HEK293 (cell line): ENCODE measurements at regions not wholly inside any gene's neighbourhood (a gene's known extent, or its start where the extent isn't known, plus 50 kb on each side); places are given as distances from the start of the nearest gene placed in this dataset.

Experiments
- CTCF ChIA-PET: fragments of 350-600 bp; formaldehyde crosslinking; extraction: SDS; loops from one replicate; lab custom pipeline; 2021; ENCODE audit warnings: antibody characterized with exemption; lab: Yijun Ruan, JAX
- POLR2A ChIA-PET: fragments of 300-600 bp; formaldehyde crosslinking; extraction: SDS; loops from one replicate; lab custom pipeline; 2020; ENCODE audit warnings: antibody characterized with exemption, inconsistent platforms; lab: Yijun Ruan, JAX
- H3K27ac ChIP-seq: fragments of 200-500 bp; sonication (Bioruptor generic); 2 replicates; pipeline ENCODE4 v1.5.1; 2014; ENCODE audit warnings: low read depth, low read length, control low read depth, inconsistent platforms; ENCODE audit errors: extremely low read depth
- H3K36me3 ChIP-seq, 2 experiments: fragments of 200-500 bp in 1 of 2; sonication (Bioruptor generic) in 1 of 2; 1 replicate in 1 of 2; 2 replicates in 1 of 2; pipeline ENCODE4 v1.5.1; 2014 to 2017; ENCODE audit warnings: inconsistent platforms in 2 of 2, low read length in 2 of 2; ENCODE audit not compliant: control insufficient read depth in 2 of 2, insufficient read depth in 1 of 2
- H3K4me1 ChIP-seq: fragments of 200-500 bp; sonication (Bioruptor generic); 2 replicates; pipeline ENCODE4 v1.5.1; 2014; ENCODE audit warnings: mild to moderate bottlenecking, low read length, inconsistent platforms; ENCODE audit not compliant: control insufficient read depth, insufficient read depth
- H3K4me3 ChIP-seq: 2 replicates; pipeline ENCODE4 v1.5.1; 2011; ENCODE audit warnings: low read depth, mild to moderate bottlenecking, control low read depth, low read length, moderate library complexity
- H3K9me3 ChIP-seq: fragments of 200-500 bp; sonication (Bioruptor generic); 2 replicates; pipeline ENCODE4 v1.5.1; 2014; ENCODE audit warnings: low read depth, low read length, inconsistent platforms; ENCODE audit not compliant: control insufficient read depth, insufficient read depth
- KLF10 ChIP-seq: fragments of 450-650 bp; IDR thresholded peaks from 2 replicates; pipeline ENCODE4 v1.5.1; 2018; ENCODE audit warnings: missing biosample characterization, mild to moderate bottlenecking, missing genetic modification characterization
- KLF8 ChIP-seq: fragments of 450-650 bp; formaldehyde crosslinking; IDR thresholded peaks from 2 replicates; pipeline ENCODE4 v1.5.1; 2016; ENCODE audit warnings: missing biosample characterization, missing genetic modification characterization
- PRDM1 ChIP-seq: fragments of 450-650 bp; formaldehyde crosslinking; IDR thresholded peaks from 2 replicates; pipeline ENCODE4; 2016; ENCODE audit warnings: missing biosample characterization, missing genetic modification characterization
- SCRT1 ChIP-seq: fragments of 450-650 bp; formaldehyde crosslinking; IDR thresholded peaks from 2 replicates; pipeline ENCODE4 v1.5.1; 2016; ENCODE audit warnings: missing biosample characterization, missing genetic modification characterization, borderline replicate concordance
- ZBTB20 ChIP-seq: fragments of 450-650 bp; formaldehyde crosslinking; IDR thresholded peaks from 2 replicates; pipeline ENCODE4 v1.5.1; 2016; ENCODE audit warnings: missing biosample characterization, missing genetic modification characterization
- ZNF114 ChIP-seq: fragments of 450-650 bp; formaldehyde crosslinking; IDR thresholded peaks from 2 replicates; pipeline ENCODE4 v1.5.0; 2017; ENCODE audit warnings: missing biosample characterization, missing genetic modification characterization
- ZNF138 ChIP-seq: fragments of 450-650 bp; formaldehyde crosslinking; IDR thresholded peaks from 2 replicates; pipeline ENCODE4 v1.5.1; 2016; ENCODE audit warnings: missing biosample characterization, missing genetic modification characterization, borderline replicate concordance
- ZNF146 ChIP-seq: fragments of 450-650 bp; formaldehyde crosslinking; IDR thresholded peaks from 2 replicates; pipeline ENCODE4 v1.5.1; 2016; ENCODE audit warnings: missing biosample characterization, missing genetic modification characterization
- ZNF202 ChIP-seq: fragments of 450-650 bp; formaldehyde crosslinking; IDR thresholded peaks from 2 replicates; pipeline ENCODE4 v1.5.1; 2016; ENCODE audit warnings: missing biosample characterization, missing genetic modification characterization, borderline replicate concordance
- ZNF292 ChIP-seq: fragments of 450-650 bp; formaldehyde crosslinking; IDR thresholded peaks from 2 replicates; pipeline ENCODE4 v1.5.1; 2016; ENCODE audit warnings: low read depth, missing biosample characterization, missing genetic modification characterization, borderline replicate concordance
- ZNF37A ChIP-seq: fragments of 450-650 bp; IDR thresholded peaks from 2 replicates; pipeline ENCODE4 v1.5.1; 2018; ENCODE audit warnings: missing biosample characterization, missing genetic modification characterization
- ZNF426 ChIP-seq: fragments of 450-650 bp; formaldehyde crosslinking; IDR thresholded peaks from 2 replicates; pipeline ENCODE4 v1.5.1; 2017; ENCODE audit warnings: missing biosample characterization, missing genetic modification characterization, mild to moderate bottlenecking, inconsistent platforms, moderate library complexity
- ZNF514 ChIP-seq: fragments of 450-650 bp; formaldehyde crosslinking; IDR thresholded peaks from 2 replicates; pipeline ENCODE4 v1.5.1; 2016; ENCODE audit warnings: missing biosample characterization, missing genetic modification characterization
- ZNF530 ChIP-seq: fragments of 450-650 bp; formaldehyde crosslinking; IDR thresholded peaks from 2 replicates; pipeline ENCODE4 v1.5.1; 2016; ENCODE audit warnings: low read depth, missing biosample characterization, missing genetic modification characterization
- ZNF621 ChIP-seq: fragments of 450-650 bp; formaldehyde crosslinking; IDR thresholded peaks from 2 replicates; pipeline ENCODE4 v1.5.1; 2017; ENCODE audit warnings: missing biosample characterization, missing genetic modification characterization
- ZNF623 ChIP-seq: fragments of 450-650 bp; formaldehyde crosslinking; IDR thresholded peaks from 2 replicates; pipeline ENCODE4 v1.5.1; 2016; ENCODE audit warnings: missing biosample characterization, missing genetic modification characterization
- ZNF747 ChIP-seq: fragments of 450-650 bp; formaldehyde crosslinking; IDR thresholded peaks from 2 replicates; pipeline ENCODE4 v1.5.1; 2016; ENCODE audit warnings: missing biosample characterization, missing genetic modification characterization
- ZNF76 ChIP-seq: fragments of 450-650 bp; formaldehyde crosslinking; IDR thresholded peaks from 2 replicates; pipeline ENCODE4; 2016; ENCODE audit warnings: low read depth, missing biosample characterization, missing genetic modification characterization, borderline replicate concordance
- ZNF785 ChIP-seq: fragments of 450-650 bp; formaldehyde crosslinking; IDR thresholded peaks from 2 replicates; pipeline ENCODE4 v1.5.1; 2016; ENCODE audit warnings: missing biosample characterization, missing genetic modification characterization
- ZNF791 ChIP-seq: fragments of 450-650 bp; formaldehyde crosslinking; IDR thresholded peaks from 2 replicates; pipeline ENCODE4 v1.5.1; 2016; ENCODE audit warnings: missing biosample characterization, missing genetic modification characterization
- ZNF792 ChIP-seq: fragments of 450-650 bp; formaldehyde crosslinking; IDR thresholded peaks from 2 replicates; pipeline ENCODE4 v1.5.1; 2016; ENCODE audit warnings: missing biosample characterization, missing genetic modification characterization
- ZNF837 ChIP-seq: fragments of 450-650 bp; formaldehyde crosslinking; IDR thresholded peaks from 2 replicates; pipeline ENCODE4 v1.5.1; 2016; ENCODE audit warnings: missing biosample characterization, missing genetic modification characterization
- ZNF843 ChIP-seq: fragments of 450-650 bp; formaldehyde crosslinking; IDR thresholded peaks from 2 replicates; pipeline ENCODE4 v1.5.1; 2016; ENCODE audit warnings: missing biosample characterization, missing genetic modification characterization
- TF ChIP-seq, protein P1 (sequence below): fragments of 450-650 bp; formaldehyde crosslinking; IDR thresholded peaks from 2 replicates; pipeline ENCODE4 v1.5.1; 2017; ENCODE audit warnings: missing biosample characterization, missing genetic modification characterization
- TF ChIP-seq, protein P2 (sequence below): fragments of 450-650 bp; formaldehyde crosslinking; IDR thresholded peaks from 2 replicates; pipeline ENCODE4 v1.5.1; 2016; ENCODE audit warnings: missing biosample characterization, missing genetic modification characterization
- TF ChIP-seq, protein P3 (sequence below): fragments of 450-650 bp; formaldehyde crosslinking; IDR thresholded peaks from 2 replicates; pipeline ENCODE4 v1.5.1; 2016; ENCODE audit warnings: missing biosample characterization, missing genetic modification characterization
- TF ChIP-seq, protein P4 (sequence below): fragments of 450-650 bp; formaldehyde crosslinking; IDR thresholded peaks from 2 replicates; pipeline ENCODE4 v1.5.1; 2016; ENCODE audit warnings: missing biosample characterization, missing genetic modification characterization

DNA sequence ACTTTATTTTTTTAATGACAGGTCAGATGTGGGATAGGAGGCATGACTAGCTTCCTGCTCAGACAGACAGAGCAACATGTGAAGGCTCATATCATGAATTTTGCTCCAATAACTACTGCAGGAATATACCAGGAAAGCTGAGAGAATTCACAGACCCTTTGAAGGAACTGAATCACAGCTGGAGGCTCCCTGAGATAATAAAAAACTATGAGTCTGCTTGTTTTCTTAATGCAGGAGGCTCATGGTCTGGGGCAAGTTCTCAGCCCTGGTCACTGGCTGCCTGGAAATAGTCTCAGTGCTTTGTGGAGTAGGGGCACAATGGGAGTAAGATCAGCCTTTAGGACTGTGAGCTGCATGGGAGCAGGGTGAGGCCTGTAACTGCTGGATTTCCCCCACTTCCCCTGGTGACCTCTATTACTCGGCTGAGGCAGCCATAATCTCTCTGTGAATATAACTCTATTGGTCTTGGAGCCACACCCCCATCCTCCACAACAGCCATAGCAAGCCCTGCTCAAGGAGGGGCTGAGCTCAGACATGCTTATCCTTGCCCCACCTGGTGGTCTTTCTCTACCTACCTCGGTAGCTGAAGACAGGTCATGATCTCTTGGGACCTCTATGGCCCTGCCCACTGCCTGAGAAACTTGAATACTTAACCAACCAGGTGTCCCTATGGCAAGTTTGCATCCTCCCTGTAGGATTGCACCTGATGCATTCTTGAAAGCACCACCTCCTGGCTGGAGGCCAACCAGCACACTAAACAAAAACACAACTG is 281.6 kb upstream of the TMCO5A start (continued):
- TF ChIP-seq, protein P1, sequence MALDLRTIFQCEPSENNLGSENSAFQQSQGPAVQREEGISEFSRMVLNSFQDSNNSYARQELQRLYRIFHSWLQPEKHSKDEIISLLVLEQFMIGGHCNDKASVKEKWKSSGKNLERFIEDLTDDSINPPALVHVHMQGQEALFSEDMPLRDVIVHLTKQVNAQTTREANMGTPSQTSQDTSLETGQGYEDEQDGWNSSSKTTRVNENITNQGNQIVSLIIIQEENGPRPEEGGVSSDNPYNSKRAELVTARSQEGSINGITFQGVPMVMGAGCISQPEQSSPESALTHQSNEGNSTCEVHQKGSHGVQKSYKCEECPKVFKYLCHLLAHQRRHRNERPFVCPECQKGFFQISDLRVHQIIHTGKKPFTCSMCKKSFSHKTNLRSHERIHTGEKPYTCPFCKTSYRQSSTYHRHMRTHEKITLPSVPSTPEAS (tag by site-specific recombination), result no peak
- no peak for TF ChIP-seq ZNF843 (tag by site-specific recombination)
- TF ChIP-seq, protein P2, sequence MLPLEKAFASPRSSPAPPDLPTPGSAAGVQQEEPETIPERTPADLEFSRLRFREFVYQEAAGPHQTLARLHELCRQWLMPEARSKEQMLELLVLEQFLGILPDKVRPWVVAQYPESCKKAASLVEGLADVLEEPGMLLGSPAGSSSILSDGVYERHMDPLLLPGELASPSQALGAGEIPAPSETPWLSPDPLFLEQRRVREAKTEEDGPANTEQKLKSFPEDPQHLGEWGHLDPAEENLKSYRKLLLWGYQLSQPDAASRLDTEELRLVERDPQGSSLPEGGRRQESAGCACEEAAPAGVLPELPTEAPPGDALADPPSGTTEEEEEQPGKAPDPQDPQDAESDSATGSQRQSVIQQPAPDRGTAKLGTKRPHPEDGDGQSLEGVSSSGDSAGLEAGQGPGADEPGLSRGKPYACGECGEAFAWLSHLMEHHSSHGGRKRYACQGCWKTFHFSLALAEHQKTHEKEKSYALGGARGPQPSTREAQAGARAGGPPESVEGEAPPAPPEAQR, result no peak
- no peak for TF ChIP-seq ZNF76
- no peak for TF ChIP-seq ZNF202 (tag by site-specific recombination)
- TF ChIP-seq ZNF37A (tag by site-specific recombination), result no peak
- no peak for TF ChIP-seq ZNF426 (tag by site-specific recombination)
- TF ChIP-seq ZNF837, result no peak
- TF ChIP-seq ZNF785, result no peak
- TF ChIP-seq ZNF792, result no peak
- no peak for TF ChIP-seq ZNF514 (tag by site-specific recombination)
- TF ChIP-seq, all 188 proteins: peak for 0

DNA sequence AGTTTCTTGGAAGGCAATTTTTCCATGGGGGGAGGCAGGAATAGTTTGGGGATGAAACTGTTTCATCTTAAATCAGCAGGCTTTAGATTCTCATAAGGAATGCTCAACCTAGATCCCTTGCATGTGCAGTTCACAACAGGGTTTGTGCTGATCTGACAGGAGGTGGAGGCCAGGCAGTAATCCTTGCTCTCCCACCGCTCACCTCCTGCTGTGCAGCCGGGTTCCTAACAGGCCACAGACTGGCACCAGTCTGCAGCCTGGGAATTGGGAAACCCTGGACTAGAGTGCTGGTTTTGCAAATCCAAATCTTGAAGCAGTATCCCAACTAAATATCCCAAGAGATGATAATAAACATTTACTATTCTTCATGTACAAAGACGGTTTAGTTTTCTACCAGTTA is 256.3 kb upstream of the TMCO5A start:
- POLR2A ChIA-PET, result no interaction called here
- no peak for TF ChIP-seq ZNF837
- TF ChIP-seq ZNF747 (tag by site-specific recombination), result no peak
- TF ChIP-seq KLF8 (tag by site-specific recombination), result no peak
- TF ChIP-seq KLF10, result no peak
- no peak for TF ChIP-seq SCRT1 (tag by site-specific recombination)
- TF ChIP-seq ZNF426 (tag by site-specific recombination), result no peak
- no peak for TF ChIP-seq ZNF623 (tag by site-specific recombination)
- no peak for TF ChIP-seq ZNF114
- no peak for TF ChIP-seq ZNF138 (tag by site-specific recombination)
- TF ChIP-seq, protein P3, sequence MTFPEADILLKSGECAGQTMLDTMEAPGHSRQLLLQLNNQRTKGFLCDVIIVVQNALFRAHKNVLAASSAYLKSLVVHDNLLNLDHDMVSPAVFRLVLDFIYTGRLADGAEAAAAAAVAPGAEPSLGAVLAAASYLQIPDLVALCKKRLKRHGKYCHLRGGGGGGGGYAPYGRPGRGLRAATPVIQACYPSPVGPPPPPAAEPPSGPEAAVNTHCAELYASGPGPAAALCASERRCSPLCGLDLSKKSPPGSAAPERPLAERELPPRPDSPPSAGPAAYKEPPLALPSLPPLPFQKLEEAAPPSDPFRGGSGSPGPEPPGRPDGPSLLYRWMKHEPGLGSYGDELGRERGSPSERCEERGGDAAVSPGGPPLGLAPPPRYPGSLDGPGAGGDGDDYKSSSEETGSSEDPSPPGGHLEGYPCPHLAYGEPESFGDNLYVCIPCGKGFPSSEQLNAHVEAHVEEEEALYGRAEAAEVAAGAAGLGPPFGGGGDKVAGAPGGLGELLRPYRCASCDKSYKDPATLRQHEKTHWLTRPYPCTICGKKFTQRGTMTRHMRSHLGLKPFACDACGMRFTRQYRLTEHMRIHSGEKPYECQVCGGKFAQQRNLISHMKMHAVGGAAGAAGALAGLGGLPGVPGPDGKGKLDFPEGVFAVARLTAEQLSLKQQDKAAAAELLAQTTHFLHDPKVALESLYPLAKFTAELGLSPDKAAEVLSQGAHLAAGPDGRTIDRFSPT (tag by site-specific recombination), result no peak
- TF ChIP-seq ZNF530 (tag by site-specific recombination), result no peak
- TF ChIP-seq ZBTB20 (tag by site-specific recombination), result no peak
- TF ChIP-seq ZNF621 (tag by site-specific recombination), result no peak
- no peak for TF ChIP-seq ZNF146
- TF ChIP-seq, protein P4, sequence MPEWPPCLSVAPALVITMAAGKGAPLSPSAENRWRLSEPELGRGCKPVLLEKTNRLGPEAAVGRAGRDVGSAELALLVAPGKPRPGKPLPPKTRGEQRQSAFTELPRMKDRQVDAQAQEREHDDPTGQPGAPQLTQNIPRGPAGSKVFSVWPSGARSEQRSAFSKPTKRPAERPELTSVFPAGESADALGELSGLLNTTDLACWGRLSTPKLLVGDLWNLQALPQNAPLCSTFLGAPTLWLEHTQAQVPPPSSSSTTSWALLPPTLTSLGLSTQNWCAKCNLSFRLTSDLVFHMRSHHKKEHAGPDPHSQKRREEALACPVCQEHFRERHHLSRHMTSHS (tag by site-specific recombination), result no peak
- TF ChIP-seq ZNF791 (tag by site-specific recombination), result no peak
- TF ChIP-seq ZNF292 (tag by site-specific recombination), result no peak
- TF ChIP-seq PRDM1 (tag by site-specific recombination), result no peak
- TF ChIP-seq, all 188 proteins: peak for 0
- no peak overlapping the region for H3K27ac ChIP-seq
- CTCF ChIA-PET, result no interaction called here
- no peak overlapping the region for H3K4me3 ChIP-seq
- no peaks in the 10 kb centered on the region for H3K36me3 ChIP-seq
- no peaks in the 10 kb centered on the region for H3K4me1 ChIP-seq
- no peaks in the 10 kb centered on the region for H3K9me3 ChIP-seq
